HT1080 (cell line): ENCODE measurements at regions not wholly inside any gene's neighbourhood (a gene's known extent, or its start where the extent isn't known, plus 50 kb on each side); places are given as distances from the start of the nearest gene placed in this dataset.

ENCODE experiments used
- DNase-seq: peaks from one replicate; pipeline ENCODE4 v3.0.0-alpha.2; 2015; ENCODE audit warnings: low read depth

GRCh38 chr9:3161912-3162311, 318.0 kb upstream of the PUM3 start:
- no peak for DNase-seq

GRCh38 chr9:3157011-3157410, 313.1 kb upstream of the PUM3 start:
- DNase-seq, result no peak

- DNase-seq, result no peak
Observed at GRCh38 chr9:3151672-3152576, 308.0 kb upstream of the PUM3 start.

- no peak for DNase-seq
Observed at GRCh38 chr9:3150074-3150473, 306.2 kb upstream of the PUM3 start.

GRCh38 chr9:3138231-3139229, 294.6 kb upstream of the PUM3 start:
- DNase-seq, result no peak

GRCh38 chr9:3137347-3137695, 293.4 kb upstream of the PUM3 start:
- DNase-seq, result no peak

GRCh38 chr9:3136686-3137346, 292.9 kb upstream of the PUM3 start:
- DNase-seq, result no peak

- no peak for DNase-seq
Observed at GRCh38 chr9:3136230-3136629, 292.3 kb upstream of the PUM3 start.

- DNase-seq, result no peak
Observed at GRCh38 chr9:3127564-3127963, 283.7 kb upstream of the PUM3 start.

GRCh38 chr9:3125602-3126405, 281.9 kb upstream of the PUM3 start:
- DNase-seq, result no peak

GRCh38 chr9:3124001-3124400, 280.1 kb upstream of the PUM3 start:
- DNase-seq, result no peak

GRCh38 chr9:3118081-3118480, 274.2 kb upstream of the PUM3 start:
- no peak for DNase-seq

- DNase-seq, result no peak
Observed at GRCh38 chr9:3099646-3100045, 255.8 kb upstream of the PUM3 start.

- no peak for DNase-seq
Observed at GRCh38 chr9:3088219-3088618, 244.3 kb upstream of the PUM3 start.

- DNase-seq, result no peak
Observed at GRCh38 chr9:3087697-3088096, 243.8 kb upstream of the PUM3 start.

GRCh38 chr9:3080951-3081350, 237.1 kb upstream of the PUM3 start:
- peak; percentile 65 for DNase-seq

- peak; percentile 72 for DNase-seq
Observed at GRCh38 chr9:3074247-3074646, 230.4 kb upstream of the PUM3 start.

- DNase-seq, result no peak
Observed at GRCh38 chr9:3066591-3066990, 222.7 kb upstream of the PUM3 start.

GRCh38 chr9:3059781-3060468, 216.0 kb upstream of the PUM3 start:
- DNase-seq, result peak; percentile 5

GRCh38 chr9:3058409-3058808, 214.5 kb upstream of the PUM3 start:
- no peak for DNase-seq
